Neuronal stem cell (in vitro differentiated cells): ENCODE measurements at regions not wholly inside any gene's neighbourhood (a gene's known extent, or its start where the extent isn't known, plus 50 kb on each side); places are given as distances from the start of the nearest gene placed in this dataset.

Source experiments
- DNase-seq: peaks from one replicate; pipeline ENCODE4 v3.0.0-alpha.2; 2013; ENCODE audit warnings: low spot score
- H2AFZ ChIP-seq: one replicate; pipeline ENCODE4 v1.6.1; 2013; ENCODE audit warnings: mild to moderate bottlenecking, low read length, inconsistent platforms
- H2AK5ac ChIP-seq: 2 replicates; pipeline ENCODE4 v1.6.1; 2013; ENCODE audit warnings: low read depth, mild to moderate bottlenecking, inconsistent platforms, low read length, moderate library complexity, mixed read lengths
- H2BK120ac ChIP-seq: 2 replicates; pipeline ENCODE4 v1.6.1; 2013; ENCODE audit warnings: low read depth, mild to moderate bottlenecking, inconsistent platforms, low read length, moderate library complexity, mixed read lengths
- H2BK12ac ChIP-seq: one replicate; pipeline ENCODE4 v1.6.1; 2013; ENCODE audit warnings: low read length, inconsistent platforms
- H2BK15ac ChIP-seq: 2 replicates; pipeline ENCODE4 v1.6.1; 2013; ENCODE audit warnings: mild to moderate bottlenecking, low read length, inconsistent platforms, mixed read lengths
- H2BK5ac ChIP-seq: one replicate; pipeline ENCODE4 v1.6.1; 2013; ENCODE audit warnings: inconsistent platforms, mild to moderate bottlenecking, low read length, moderate library complexity
- H3K14ac ChIP-seq: one replicate; pipeline ENCODE4 v1.6.1; 2013; ENCODE audit warnings: low read length, inconsistent platforms
- H3K18ac ChIP-seq: 2 replicates; pipeline ENCODE4 v1.6.1; 2013; ENCODE audit warnings: low read length, inconsistent platforms
- H3K23ac ChIP-seq: 2 replicates; pipeline ENCODE4 v1.6.1; 2013; ENCODE audit warnings: low read depth, mild to moderate bottlenecking, mixed read lengths, low read length, inconsistent platforms; ENCODE audit not compliant: poor library complexity
- H3K27ac ChIP-seq: replicated peaks from 3 replicates; pipeline ENCODE4 v1.5.1; 2013; ENCODE audit warnings: low read length, inconsistent platforms
- H3K27me3 ChIP-seq, 3 experiments: 2 replicates each; pipeline ENCODE4 v1.6.1; 2013; ENCODE audit warnings: low read length in 3 of 3, mild to moderate bottlenecking in 2 of 3, inconsistent platforms in 1 of 3, low read depth in 1 of 3, mixed read lengths in 1 of 3, moderate library complexity in 1 of 3; ENCODE audit not compliant: control insufficient read depth in 3 of 3, insufficient read depth in 3 of 3
- H3K36me3 ChIP-seq, 2 donors: replicated peaks in 1 of 2; 2 replicates each; pipeline ENCODE4 v1.6.1; 2013; ENCODE audit warnings: low read length in 2 of 2; ENCODE audit not compliant: control insufficient read depth in 2 of 2, insufficient read depth in 2 of 2
- H3K4ac ChIP-seq: 2 replicates; pipeline ENCODE4 v1.6.1; 2013; ENCODE audit warnings: inconsistent platforms, mild to moderate bottlenecking, low read length, moderate library complexity
- H3K4me1 ChIP-seq, 2 donors: 1 replicate in 1 of 2; 2 replicates in 1 of 2; pipeline ENCODE4 v1.6.1; 2013; ENCODE audit warnings: low read length in 2 of 2, low read depth in 1 of 2; ENCODE audit not compliant: control insufficient read depth in 2 of 2, insufficient read depth in 1 of 2
- H3K4me2 ChIP-seq: one replicate; pipeline ENCODE4 v1.6.1; 2013; ENCODE audit warnings: mild to moderate bottlenecking, low read length, inconsistent platforms; ENCODE audit not compliant: insufficient read depth, poor library complexity, severe bottlenecking
- H3K4me3 ChIP-seq, 2 donors: 2 replicates each; pipeline ENCODE4 v1.5.1; 2013; ENCODE audit warnings: low read length in 2 of 2, mild to moderate bottlenecking in 2 of 2, inconsistent platforms in 1 of 2, moderate library complexity in 1 of 2
- H3K79me1 ChIP-seq: one replicate; pipeline ENCODE4 v1.6.1; 2013; ENCODE audit warnings: low read depth, mild to moderate bottlenecking, inconsistent platforms, low read length, moderate library complexity
- H3K9ac ChIP-seq: one replicate; pipeline ENCODE4 v1.6.1; 2013; ENCODE audit warnings: mild to moderate bottlenecking, low read depth, low read length, inconsistent platforms; ENCODE audit not compliant: poor library complexity
- H3K9me3 ChIP-seq, 2 donors: replicated peaks in 1 of 2; 2 replicates each; pipeline versions ENCODE3 to v1.6.1; 2013; ENCODE audit warnings: low read length in 2 of 2, mild to moderate bottlenecking in 2 of 2, inconsistent platforms in 1 of 2, low read depth in 1 of 2, mixed read lengths in 1 of 2, moderate library complexity in 1 of 2; ENCODE audit not compliant: control insufficient read depth in 2 of 2, insufficient read depth in 1 of 2
- H4K8ac ChIP-seq: one replicate; pipeline ENCODE4 v1.6.1; 2013; ENCODE audit warnings: low read depth, mild to moderate bottlenecking, inconsistent platforms, low read length, moderate library complexity
- H4K91ac ChIP-seq: one replicate; pipeline ENCODE4 v1.6.1; 2013; ENCODE audit warnings: low read length, low read depth, mild to moderate bottlenecking, inconsistent platforms; ENCODE audit not compliant: poor library complexity
- WGBS, 2 donors: extraction: QIAGEN DNeasy Blood & Tissue Kit; methylation state at CpG; one replicate each; pipeline ENCODE4 v1.1.7; 2013; ENCODE audit warnings: missing lambda C conversion rate in 2 of 2, mixed read lengths in 1 of 2; ENCODE audit not compliant: insufficient read length in 2 of 2, insufficient replicate concordance in 1 of 2; ENCODE audit errors: extremely low coverage in 2 of 2; 5-methylcytosine and 5-hydroxymethylcytosine counted together

GRCh38 chr3:193906849-193907410 lies 229.0 kb upstream of the HES1 start:
- Histone ChIP-seq H3K4me3 (no peak overlapping the region), H3K27ac (no peak overlapping the region), H3K18ac (no peak overlapping the region), H3K27me3 (no peaks in the 10 kb centered on the region), H3K4ac (no peak overlapping the region), H4K91ac (no peak overlapping the region), H3K9ac (no peak overlapping the region), H3K14ac (no peak overlapping the region), H2BK12ac (no peak overlapping the region), H2AK5ac (no peak overlapping the region), H3K79me1 (no peaks in the 10 kb centered on the region), H3K4me2 (no peak overlapping the region), H3K36me3 (no peaks in the 10 kb centered on the region), H4K8ac (no peak overlapping the region), H3K4me1 (peaks cover 22 to 31% of the 10 kb centered on the region in 2 donors), H2BK5ac (no peak overlapping the region), H2BK120ac (no peak overlapping the region), H2AFZ (no peak overlapping the region), H3K9me3 (no peaks in the 10 kb centered on the region), H2BK15ac (no peak overlapping the region), H3K23ac (no peak overlapping the region)
- no CpG with 5 or more reads among the region's 2 CpGs for WGBS, 2 donors
- DNase-seq, result no peak

GRCh38 chr3:193908181-193908744 lies 227.7 kb upstream of the HES1 start:
- Histone ChIP-seq H4K91ac (no peak overlapping the region), H2BK120ac (no peak overlapping the region), H3K4me2 (no peak overlapping the region), H2AFZ (no peak overlapping the region), H3K9ac (no peak overlapping the region), H3K4me1 (peaks cover 13 to 18% of the 10 kb centered on the region in 2 donors), H2BK15ac (no peak overlapping the region), H2AK5ac (no peak overlapping the region), H3K18ac (no peak overlapping the region), H3K27me3 (no peaks in the 10 kb centered on the region), H3K23ac (no peak overlapping the region), H3K4me3 (no peak overlapping the region), H3K14ac (no peak overlapping the region), H3K9me3 (no peaks in the 10 kb centered on the region), H4K8ac (no peak overlapping the region), H3K4ac (no peak overlapping the region), H3K36me3 (no peaks in the 10 kb centered on the region), H2BK5ac (no peak overlapping the region), H3K27ac (no peak overlapping the region), H2BK12ac (no peak overlapping the region), H3K79me1 (no peaks in the 10 kb centered on the region)
- DNase-seq, result no peak
- no CpG with 5 or more reads among the region's 1 CpG for WGBS, 2 donors

- peak overlapping the region; percentile 80 for H3K18ac ChIP-seq
- no peak overlapping the region for H3K4me3 ChIP-seq
- no peak overlapping the region for H3K9ac ChIP-seq
- no peak overlapping the region for H2AFZ ChIP-seq
- H2BK120ac ChIP-seq, result no peak overlapping the region
- no CpG with 5 or more reads among the region's 2 CpGs for WGBS, 2 donors
- no peak overlapping the region for H3K4me2 ChIP-seq
- no peak overlapping the region for H3K23ac ChIP-seq
- H2BK15ac ChIP-seq, result peak overlapping the region; percentile 79
- H3K9me3 ChIP-seq, result no peaks in the 10 kb centered on the region
- no peak overlapping the region for H2BK5ac ChIP-seq
- no peaks in the 10 kb centered on the region for H3K27me3 ChIP-seq
- peaks cover 8 to 10% of the 10 kb centered on the region in 2 donors for H3K4me1 ChIP-seq
- no peak overlapping the region for H3K27ac ChIP-seq
- no peak overlapping the region for H4K91ac ChIP-seq
- no peak overlapping the region for H3K4ac ChIP-seq
- no peaks in the 10 kb centered on the region for H3K36me3 ChIP-seq
- peak overlapping the region; percentile 49 for H2AK5ac ChIP-seq
- H2BK12ac ChIP-seq, result peak overlapping the region; percentile 23
- no peak overlapping the region for H4K8ac ChIP-seq
- H3K79me1 ChIP-seq, result no peaks in the 10 kb centered on the region
- H3K14ac ChIP-seq, result no peak overlapping the region
- DNase-seq, result no peak
Measured at GRCh38 chr3:193909387-193909786, 226.6 kb upstream of the HES1 start.

- DNase-seq, result no peak
- H3K4ac ChIP-seq, result no peak overlapping the region
- no peak overlapping the region for H4K91ac ChIP-seq
- H3K36me3 ChIP-seq, result no peaks in the 10 kb centered on the region
- no peaks in the 10 kb centered on the region for H3K27me3 ChIP-seq
- H2BK12ac ChIP-seq, result no peak overlapping the region
- H3K27ac ChIP-seq, result no peak overlapping the region
- no peak overlapping the region for H2BK5ac ChIP-seq
- no peak overlapping the region for H3K14ac ChIP-seq
- no peak overlapping the region for H2AFZ ChIP-seq
- H3K4me1 ChIP-seq, result peaks cover 8 to 10% of the 10 kb centered on the region in 2 donors
- H3K79me1 ChIP-seq, result no peaks in the 10 kb centered on the region
- H2BK15ac ChIP-seq, result no peak overlapping the region
- H3K9ac ChIP-seq, result no peak overlapping the region
- H3K23ac ChIP-seq, result no peak overlapping the region
- H3K4me2 ChIP-seq, result no peak overlapping the region
- no peaks in the 10 kb centered on the region for H3K9me3 ChIP-seq
- no peak overlapping the region for H3K18ac ChIP-seq
- H3K4me3 ChIP-seq, result no peak overlapping the region
- no peak overlapping the region for H2AK5ac ChIP-seq
- H2BK120ac ChIP-seq, result no peak overlapping the region
- H4K8ac ChIP-seq, result no peak overlapping the region
- WGBS, 2 donors, result no CpG with 5 or more reads among the region's 1 CpG
Measured at GRCh38 chr3:193910310-193910709, 225.6 kb upstream of the HES1 start.
